Suprapubic skin (tissue), 4 donors: ENCODE measurements at regions not wholly inside any gene's neighbourhood (a gene's known extent, or its start where the extent isn't known, plus 50 kb on each side); places are given as distances from the start of the nearest gene placed in this dataset.

Experiments used
- DNase-seq, 2 donors: peaks; one replicate each; pipeline ENCODE4 v3.0.0-alpha.2; 2019; ENCODE audit warnings: low spot score in 2 of 2
- H3K27ac ChIP-seq: fragments of 200-600 bp; sonication (generic); one replicate; pipeline ENCODE4 v1.5.1; 2019
- H3K27me3 ChIP-seq: fragments of 200-600 bp; sonication (generic); one replicate; pipeline ENCODE4 v1.5.1; 2019
- H3K36me3 ChIP-seq: fragments of 200-600 bp; sonication (generic); one replicate; pipeline ENCODE4 v1.5.1; 2019
- H3K4me1 ChIP-seq: fragments of 200-600 bp; sonication (generic); one replicate; pipeline ENCODE4 v1.5.1; 2019
- H3K4me3 ChIP-seq: fragments of 200-600 bp; sonication (generic); one replicate; pipeline ENCODE4 v1.5.1; 2019; ENCODE audit warnings: mild to moderate bottlenecking
- H3K9me3 ChIP-seq: fragments of 200-600 bp; sonication (generic); one replicate; pipeline ENCODE4 v1.5.1; 2019
- CTCF ChIP-seq, 2 donors: fragments of 200-600 bp in 1 of 2; fragments of 450-650 bp in 1 of 2; sonication (generic) in 1 of 2; IDR thresholded peaks; one replicate each; pipeline ENCODE4 v1.5.1; 2016 to 2019; ENCODE audit warnings: antibody characterized with exemption in 2 of 2, mild to moderate bottlenecking in 1 of 2, moderate library complexity in 1 of 2
- EP300 ChIP-seq: sonication (generic); formaldehyde crosslinking; IDR thresholded peaks from one replicate; pipeline ENCODE4 v1.6.1; 2017; ENCODE audit warnings: antibody characterized with exemption
- POLR2A ChIP-seq, 2 donors: fragments of 450-650 bp; IDR thresholded peaks; one replicate each; pipeline ENCODE4 v1.6.1; 2017; ENCODE audit warnings: antibody characterized with exemption in 2 of 2, mild to moderate bottlenecking in 2 of 2, moderate library complexity in 2 of 2
- POLR2AphosphoS5 ChIP-seq, 3 donors: sonication (generic); formaldehyde crosslinking; IDR thresholded peaks; one replicate each; pipeline ENCODE4 v1.6.1; 2017; ENCODE audit warnings: antibody characterized with exemption in 3 of 3
- WGBS: methylation state at CpG from one replicate; pipeline ENCODE4 v1.1.5; 2018; 5-methylcytosine and 5-hydroxymethylcytosine counted together

GRCh38 chr13:83344518-83344917, 537.8 kb downstream of the SLITRK1 start:
- no peak overlapping the region for H3K4me3 ChIP-seq
- no peak overlapping the region for H3K27ac ChIP-seq
- 87% methylated on average over 2 of the region's 2 CpGs for WGBS
- no peaks in the 10 kb centered on the region for H3K4me1 ChIP-seq
- no peaks in the 10 kb centered on the region for H3K9me3 ChIP-seq
- no peak for DNase-seq
- H3K27me3 ChIP-seq: no peaks in the 10 kb centered on the region
- H3K36me3 ChIP-seq: no peaks in the 10 kb centered on the region
- TF ChIP-seq EP300 (no peak), POLR2A (IDR thresholded peaks at IDR 0.05) (no peak), CTCF (IDR thresholded peaks at IDR 0.05) (no peak), POLR2AphosphoS5 (IDR thresholded peaks at IDR 0.05) (no peak)

GRCh38 chr13:83340170-83340569, 542.1 kb downstream of the SLITRK1 start:
- no peak overlapping the region for H3K4me3 ChIP-seq
- no peaks in the 10 kb centered on the region for H3K27me3 ChIP-seq
- WGBS: 78% methylated on average over 2 of the region's 2 CpGs
- no peaks in the 10 kb centered on the region for H3K9me3 ChIP-seq
- no peaks in the 10 kb centered on the region for H3K4me1 ChIP-seq
- DNase-seq: no peak
- H3K36me3 ChIP-seq: no peaks in the 10 kb centered on the region
- H3K27ac ChIP-seq: no peak overlapping the region
- TF ChIP-seq CTCF (IDR thresholded peaks at IDR 0.05): no peak
- TF ChIP-seq POLR2AphosphoS5 (IDR thresholded peaks at IDR 0.05): no peak
- TF ChIP-seq EP300: no peak
- no peak for TF ChIP-seq POLR2A (IDR thresholded peaks at IDR 0.05)

- H3K4me1 ChIP-seq: no peaks in the 10 kb centered on the region
- H3K27me3 ChIP-seq: no peaks in the 10 kb centered on the region
- no peaks in the 10 kb centered on the region for H3K9me3 ChIP-seq
- no peak for DNase-seq
- TF ChIP-seq EP300: no peak
- no peak for TF ChIP-seq POLR2A (IDR thresholded peaks at IDR 0.05)
- no peak for TF ChIP-seq CTCF (IDR thresholded peaks at IDR 0.05)
- no peak for TF ChIP-seq POLR2AphosphoS5 (IDR thresholded peaks at IDR 0.05)
- 41% methylated on average over 7 of the region's 7 CpGs for WGBS
- H3K4me3 ChIP-seq: no peak overlapping the region
- no peak overlapping the region for H3K27ac ChIP-seq
- no peaks in the 10 kb centered on the region for H3K36me3 ChIP-seq
Observed at GRCh38 chr13:83333614-83334388, 548.5 kb downstream of the SLITRK1 start.

GRCh38 chr13:83332751-83333150, 549.5 kb downstream of the SLITRK1 start:
- WGBS: 79% methylated on average over 3 of the region's 3 CpGs
- TF ChIP-seq POLR2AphosphoS5 (IDR thresholded peaks at IDR 0.05) (no peak), POLR2A (IDR thresholded peaks at IDR 0.05) (no peak), CTCF (IDR thresholded peaks at IDR 0.05) (no peak), EP300 (no peak)
- no peaks in the 10 kb centered on the region for H3K36me3 ChIP-seq
- H3K4me3 ChIP-seq: no peak overlapping the region
- no peaks in the 10 kb centered on the region for H3K27me3 ChIP-seq
- DNase-seq: no peak
- no peaks in the 10 kb centered on the region for H3K4me1 ChIP-seq
- H3K27ac ChIP-seq: no peak overlapping the region
- H3K9me3 ChIP-seq: no peaks in the 10 kb centered on the region

- 82% methylated on average over 5 of the region's 5 CpGs for WGBS
- Histone ChIP-seq H3K27me3 (no peaks in the 10 kb centered on the region), H3K27ac (no peak overlapping the region), H3K4me1 (no peaks in the 10 kb centered on the region), H3K9me3 (no peaks in the 10 kb centered on the region), H3K36me3 (no peaks in the 10 kb centered on the region), H3K4me3 (no peak overlapping the region)
- TF ChIP-seq CTCF (IDR thresholded peaks at IDR 0.05) (no peak), POLR2A (IDR thresholded peaks at IDR 0.05) (no peak)
- no peak for DNase-seq
Observed at GRCh38 chr13:83327091-83327490, 555.2 kb downstream of the SLITRK1 start.
